Neural cell (in vitro differentiated cells): ENCODE measurements at regions not wholly inside any gene's neighbourhood (a gene's known extent, or its start where the extent isn't known, plus 50 kb on each side); places are given as distances from the start of the nearest gene placed in this dataset.

Experiments used
- EP300 ChIP-seq: fragments of 450-650 bp; conservative IDR thresholded peaks from 2 replicates; pipeline ENCODE4 v1.6.1; 2014; ENCODE audit warnings: antibody characterized with exemption, mild to moderate bottlenecking, moderate library complexity; ENCODE audit not compliant: poor library complexity, severe bottlenecking
- EZH2 ChIP-seq: fragments of 200-600, 300-800 bp; shearing (Covaris generic), sonication (generic); IDR thresholded peaks from 2 replicates; pipeline ENCODE4 v1.6.1; 2014; ENCODE audit warnings: antibody characterized with exemption, low read length, borderline replicate concordance, mild to moderate bottlenecking; ENCODE audit not compliant: insufficient read depth, poor library complexity, severe bottlenecking
- MXI1 ChIP-seq: fragments of 450-650 bp; conservative IDR thresholded peaks from 2 replicates; pipeline ENCODE4 v1.6.1; 2014; ENCODE audit warnings: antibody characterized with exemption, mild to moderate bottlenecking; ENCODE audit not compliant: poor library complexity, severe bottlenecking
- POLR2AphosphoS5 ChIP-seq: IDR thresholded peaks from 2 replicates; pipeline ENCODE4 v1.6.1; 2012
- RAD21 ChIP-seq: fragments of 450-650 bp; conservative IDR thresholded peaks from 2 replicates; pipeline ENCODE4 v1.6.1; 2014; ENCODE audit warnings: antibody characterized with exemption, mild to moderate bottlenecking, moderate library complexity
- REST ChIP-seq: IDR thresholded peaks from 2 replicates; pipeline ENCODE4 v1.6.1; 2012; ENCODE audit warnings: borderline replicate concordance
- SMC3 ChIP-seq: fragments of 450-650 bp; conservative IDR thresholded peaks from 2 replicates; pipeline ENCODE4 v1.6.1; 2014; ENCODE audit warnings: antibody characterized with exemption, mild to moderate bottlenecking, moderate library complexity; ENCODE audit not compliant: poor library complexity
- TAF1 ChIP-seq: IDR thresholded peaks from 2 replicates; pipeline ENCODE4 v1.6.1; 2012; ENCODE audit warnings: low read depth
- TF ChIP-seq, protein P1 (sequence below): fragments of 450-650 bp; IDR thresholded peaks from 2 replicates; pipeline ENCODE4 v1.5.1; 2014; ENCODE audit warnings: antibody characterized with exemption, mild to moderate bottlenecking, moderate library complexity; ENCODE audit not compliant: poor library complexity, severe bottlenecking

DNA sequence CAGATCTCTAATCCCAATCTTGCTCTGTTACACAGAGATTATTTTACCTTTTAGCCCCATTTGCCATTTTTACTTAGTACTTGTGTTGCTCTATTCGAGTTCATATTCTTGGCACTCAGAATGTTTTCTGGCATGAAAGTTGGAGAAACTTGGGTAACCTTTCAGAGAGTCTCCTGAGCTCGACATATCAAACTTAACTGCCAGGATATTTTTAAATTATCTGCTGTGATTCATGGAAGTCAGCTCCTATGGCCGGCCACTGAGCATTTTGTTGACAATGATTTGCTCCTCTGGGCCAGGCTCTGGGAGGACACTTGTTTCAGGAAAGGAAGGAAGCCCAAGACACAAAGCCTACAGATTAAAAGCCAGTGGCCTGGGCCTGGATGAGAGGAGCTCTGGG is 396.7 kb downstream of the TNS3 start:
- TF ChIP-seq POLR2AphosphoS5 = no peak
- TF ChIP-seq, protein P1, sequence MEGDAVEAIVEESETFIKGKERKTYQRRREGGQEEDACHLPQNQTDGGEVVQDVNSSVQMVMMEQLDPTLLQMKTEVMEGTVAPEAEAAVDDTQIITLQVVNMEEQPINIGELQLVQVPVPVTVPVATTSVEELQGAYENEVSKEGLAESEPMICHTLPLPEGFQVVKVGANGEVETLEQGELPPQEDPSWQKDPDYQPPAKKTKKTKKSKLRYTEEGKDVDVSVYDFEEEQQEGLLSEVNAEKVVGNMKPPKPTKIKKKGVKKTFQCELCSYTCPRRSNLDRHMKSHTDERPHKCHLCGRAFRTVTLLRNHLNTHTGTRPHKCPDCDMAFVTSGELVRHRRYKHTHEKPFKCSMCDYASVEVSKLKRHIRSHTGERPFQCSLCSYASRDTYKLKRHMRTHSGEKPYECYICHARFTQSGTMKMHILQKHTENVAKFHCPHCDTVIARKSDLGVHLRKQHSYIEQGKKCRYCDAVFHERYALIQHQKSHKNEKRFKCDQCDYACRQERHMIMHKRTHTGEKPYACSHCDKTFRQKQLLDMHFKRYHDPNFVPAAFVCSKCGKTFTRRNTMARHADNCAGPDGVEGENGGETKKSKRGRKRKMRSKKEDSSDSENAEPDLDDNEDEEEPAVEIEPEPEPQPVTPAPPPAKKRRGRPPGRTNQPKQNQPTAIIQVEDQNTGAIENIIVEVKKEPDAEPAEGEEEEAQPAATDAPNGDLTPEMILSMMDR = no peak
- TF ChIP-seq EZH2 = no peak
- no peak for TF ChIP-seq MXI1
- no peak for TF ChIP-seq EP300
- TF ChIP-seq REST = no peak
- no peak for TF ChIP-seq TAF1
- no peak for TF ChIP-seq RAD21
- no peak for TF ChIP-seq SMC3
